HCT116 (cell line): ENCODE measurements at regions not wholly inside any gene's neighbourhood (a gene's known extent, or its start where the extent isn't known, plus 50 kb on each side); places are given as distances from the start of the nearest gene placed in this dataset.

Source experiments
- ATAC-seq: fragments of 200-7000 bp; cut with Tn5 transposase; 2 replicates; pipeline ENCODE4 v1.9.1; 2020; ENCODE audit warnings: mild to moderate bottlenecking, moderate library complexity
- BruUV-seq: library from RNA; stranded (reverse); fragments of 400-500 nt; replicated peaks from 2 replicates; lab custom pipeline; 2021; lab: Mats Ljungman, UMichigan
- CTCF ChIA-PET: fragments of 300-600 bp; sonication (Branson Sonifier 250); formaldehyde crosslinking; loops from one replicate; lab custom pipeline; 2021; ENCODE audit warnings: antibody characterized with exemption; lab: Charles Lee
- POLR2A ChIA-PET: fragments of 300-600, 350-600 bp; sonication (Branson Sonifier 250); formaldehyde crosslinking; loops from one replicate; lab custom pipeline; 2021; ENCODE audit warnings: antibody characterized with exemption; lab: Charles Lee
- RAD21 ChIA-PET, 2 experiments: fragments of 300-600 bp; sonication (Branson Sonifier 250); formaldehyde crosslinking; loops; one replicate each; lab custom pipeline; 2023; ENCODE audit warnings: low total read pairs in 2 of 2; ENCODE audit not compliant: uncharacterized antibody in 2 of 2, unreplicated experiment in 2 of 2, low non-redundant PET in 1 of 2; lab: Charles Lee
- DNase-seq: peaks from one replicate; pipeline ENCODE4 v3.0.0-alpha.2; 2010; ENCODE audit warnings: low read depth, low spot score
- H2AFZ ChIP-seq: fragments of 200-600 bp; shearing (Covaris generic), sonication (generic); 2 replicates; pipeline ENCODE4 v1.6.1; 2017; ENCODE audit warnings: low read depth, mixed run types, mixed read lengths, antibody characterized with exemption, low read length; ENCODE audit not compliant: poor library complexity, severe bottlenecking
- H3K27ac ChIP-seq: 2 replicates; pipeline ENCODE4 v1.5.1; 2012; ENCODE audit warnings: low read depth, low read length
- H3K27me3 ChIP-seq: fragments of 200-600 bp; sonication (generic); 2 replicates; pipeline ENCODE4 v1.6.1; 2016; ENCODE audit warnings: mixed run types, low read length, mixed read lengths; ENCODE audit not compliant: insufficient read depth
- H3K36me3 ChIP-seq, 2 experiments: fragments of 200-500 bp in 1 of 2; fragments of 200-600 bp in 1 of 2; sonication (Bioruptor generic) in 1 of 2; sonication (generic) in 1 of 2; 2 replicates each; pipeline versions ENCODE4 v1.5.1 to v1.6.1; 2014 to 2016; ENCODE audit warnings: low read length in 2 of 2, inconsistent platforms in 1 of 2, mixed read lengths in 1 of 2, mixed run types in 1 of 2; ENCODE audit not compliant: insufficient read depth in 2 of 2, control insufficient read depth in 1 of 2
- H3K4me1 ChIP-seq, 2 experiments: fragments of 200-600 bp in 1 of 2; sonication (generic) in 1 of 2; 2 replicates each; pipeline versions ENCODE4 v1.5.1 to v1.6.1; 2012 to 2017; ENCODE audit warnings: low read length in 2 of 2, inconsistent platforms in 1 of 2, mild to moderate bottlenecking in 1 of 2, mixed read lengths in 1 of 2, mixed run types in 1 of 2, moderate library complexity in 1 of 2; ENCODE audit not compliant: insufficient read depth in 2 of 2, control insufficient read depth in 1 of 2
- H3K4me2 ChIP-seq: fragments of 200-600 bp; sonication (generic); 2 replicates; pipeline ENCODE4 v1.6.1; 2017; ENCODE audit warnings: mixed run types, low read length, mixed read lengths
- H3K4me3 ChIP-seq, 2 experiments: fragments of 200-600 bp in 1 of 2; sonication (generic) in 1 of 2; replicated peaks in 1 of 2; 2 replicates each; pipeline ENCODE4 v1.5.1; 2011 to 2016; ENCODE audit warnings: low read length in 2 of 2, control low read depth in 1 of 2, low read depth in 1 of 2, mild to moderate bottlenecking in 1 of 2, mixed read lengths in 1 of 2, mixed run types in 1 of 2
- H3K79me2 ChIP-seq: fragments of 200-600 bp; sonication (generic); 2 replicates; pipeline ENCODE4 v1.6.1; 2017; ENCODE audit warnings: mild to moderate bottlenecking, mixed run types, low read length, moderate library complexity, mixed read lengths; ENCODE audit not compliant: insufficient read depth
- H3K9ac ChIP-seq: fragments of 200-600 bp; sonication (generic); 2 replicates; pipeline ENCODE4 v1.6.1; 2016; ENCODE audit warnings: low read length, mixed read lengths
- H3K9me2 ChIP-seq: fragments of 200-600 bp; sonication (generic), shearing (Covaris generic); 2 replicates; pipeline ENCODE4 v1.6.1; 2017; ENCODE audit warnings: mixed run types, mild to moderate bottlenecking, moderate library complexity; ENCODE audit not compliant: insufficient read depth
- H3K9me3 ChIP-seq, 2 experiments: fragments of 200-500 bp in 1 of 2; fragments of 200-600 bp in 1 of 2; sonication (Bioruptor generic) in 1 of 2; sonication (generic) in 1 of 2; 2 replicates each; pipeline ENCODE4 v1.6.1; 2014 to 2017; ENCODE audit warnings: low read length in 2 of 2, mixed read lengths in 2 of 2, inconsistent platforms in 1 of 2, low read depth in 1 of 2, mild to moderate bottlenecking in 1 of 2, mixed run types in 1 of 2, moderate library complexity in 1 of 2; ENCODE audit not compliant: control insufficient read depth in 1 of 2, insufficient read depth in 1 of 2
- H4K20me1 ChIP-seq: fragments of 200-600 bp; sonication (generic), shearing (Covaris generic); 2 replicates; pipeline ENCODE4 v1.6.1; 2017; ENCODE audit warnings: mixed run types, mild to moderate bottlenecking, moderate library complexity; ENCODE audit not compliant: insufficient read depth
- ATF3 ChIP-seq: IDR thresholded peaks from 2 replicates; pipeline ENCODE4 v1.6.1; 2012
- CBX3 ChIP-seq: IDR thresholded peaks from 2 replicates; pipeline ENCODE4 v1.6.1; 2012; ENCODE audit warnings: low read depth
- CTCF ChIP-seq, 3 experiments: fragments of 200-600 bp in 1 of 3; sonication (generic) in 1 of 3; IDR thresholded peaks in 2 of 3; conservative IDR thresholded peaks in 1 of 3; 2 replicates each; pipeline ENCODE4 v1.5.1; 2012 to 2017; ENCODE audit warnings: low read depth in 2 of 3, low read length in 2 of 3, antibody characterized with exemption in 1 of 3, borderline replicate concordance in 1 of 3, control low read depth in 1 of 3, mild to moderate bottlenecking in 1 of 3, mixed read lengths in 1 of 3, mixed run types in 1 of 3, moderate library complexity in 1 of 3; ENCODE audit not compliant: insufficient read depth in 1 of 3
- EGR1 ChIP-seq: IDR thresholded peaks from 2 replicates; pipeline ENCODE4 v1.6.1; 2012; ENCODE audit warnings: low read depth
- ELF1 ChIP-seq: IDR thresholded peaks from 2 replicates; pipeline ENCODE4 v1.6.1; 2012; ENCODE audit warnings: low read depth, borderline replicate concordance
- EZH2phosphoT487 ChIP-seq: fragments of 200-600 bp; IDR thresholded peaks from 2 replicates; pipeline ENCODE4 v1.6.1; 2018; ENCODE audit warnings: antibody characterized with exemption, borderline replicate concordance
- FOSL1 ChIP-seq: IDR thresholded peaks from 2 replicates; pipeline ENCODE4 v1.6.1; 2012; ENCODE audit warnings: low read depth
- JUND ChIP-seq: IDR thresholded peaks from 2 replicates; pipeline ENCODE4 v1.6.1; 2012
- MAX ChIP-seq: IDR thresholded peaks from 2 replicates; pipeline ENCODE4 v1.6.1; 2012
- POLR2A ChIP-seq: IDR thresholded peaks from 2 replicates; pipeline ENCODE4 v1.7.0; 2011; ENCODE audit warnings: borderline replicate concordance; ENCODE audit not compliant: insufficient read depth, insufficient read length; ENCODE audit errors: extremely low read depth
- POLR2AphosphoS5 ChIP-seq: IDR thresholded peaks from 2 replicates; pipeline ENCODE4 v1.6.1; 2011; ENCODE audit warnings: mild to moderate bottlenecking, low read depth, low read length, moderate library complexity
- RAD21 ChIP-seq: IDR thresholded peaks from 2 replicates; pipeline ENCODE4 v1.6.1; 2012; ENCODE audit warnings: low read depth, mild to moderate bottlenecking
- REST ChIP-seq: IDR thresholded peaks from 2 replicates; pipeline ENCODE4 v1.6.1; 2012; ENCODE audit warnings: low read depth
- SIN3A ChIP-seq: IDR thresholded peaks from 2 replicates; pipeline ENCODE4 v1.6.1; 2012; ENCODE audit warnings: low read depth
- SP1 ChIP-seq: IDR thresholded peaks from 2 replicates; pipeline ENCODE4 v1.6.1; 2012; ENCODE audit warnings: low read depth
- SRF ChIP-seq: IDR thresholded peaks from 2 replicates; pipeline ENCODE4 v1.6.1; 2012; ENCODE audit warnings: low read depth
- TCF7L2 ChIP-seq: IDR thresholded peaks from 2 replicates; pipeline ENCODE4 v1.7.0; 2011; ENCODE audit warnings: borderline replicate concordance, inconsistent platforms; ENCODE audit not compliant: insufficient read depth, insufficient read length; ENCODE audit errors: extremely low read depth
- YY1 ChIP-seq: IDR thresholded peaks from 2 replicates; pipeline ENCODE4 v1.6.1; 2011; ENCODE audit warnings: low read length, low read depth, moderate library complexity, mild to moderate bottlenecking; ENCODE audit not compliant: insufficient replicate concordance; ENCODE audit errors: extremely low read depth
- ZFX ChIP-seq: fragments of 450-650 bp; IDR thresholded peaks from 2 replicates; pipeline ENCODE4 v1.6.1; 2017
- ZNF274 ChIP-seq: fragments of 200-500 bp; sonication (Bioruptor generic); IDR thresholded peaks from 2 replicates; pipeline ENCODE4 v1.6.1; 2014; ENCODE audit warnings: mild to moderate bottlenecking, low read depth, low read length, inconsistent platforms
- intact Hi-C: fragments of 100-400 bp; cut with micrococcal nuclease; formaldehyde crosslinking; loops from 2 replicates; pipeline ENCODE4 v1.10.0; 2022

GRCh38 chr11:19577391-19577975, 135.2 kb upstream of the NAV2 start:
- BruUV-seq: no TSS peak
- ATAC-seq (no peak), DNase-seq (no peak)
- Histone ChIP-seq H3K4me2 (no peak overlapping the region), H2AFZ (no peak overlapping the region), H3K4me3 (no peak overlapping the region), H3K27ac (no peak overlapping the region), H3K9me2 (no peaks in the 10 kb centered on the region), H3K9ac (no peak overlapping the region), H3K79me2 (no peaks in the 10 kb centered on the region), H4K20me1 (no peaks in the 10 kb centered on the region), H3K4me1 (no peaks in the 10 kb centered on the region), H3K36me3 (no peaks in the 10 kb centered on the region), H3K9me3 (no peaks in the 10 kb centered on the region), H3K27me3 (no peaks in the 10 kb centered on the region)
- intact Hi-C loops: no loop called here
- ChIA-PET RAD21 (interaction anchor here in 1 of 2 experiments (0.6 kb wide), 1 partner anchor 172 kb away, joined by 3 read pairs; no protein-coding TSS in a partner anchor), CTCF (no interaction called here), POLR2A (no interaction called here)
- no peak for TF ChIP-seq ATF3
- TF ChIP-seq POLR2A: no peak
- TF ChIP-seq ZNF274: no peak
- no peak for TF ChIP-seq SP1
- TF ChIP-seq JUND: no peak
- no peak for TF ChIP-seq FOSL1
- no peak for TF ChIP-seq SRF
- no peak for TF ChIP-seq RAD21
- no peak for TF ChIP-seq MAX
- no peak for TF ChIP-seq REST
- TF ChIP-seq TCF7L2: no peak
- TF ChIP-seq SIN3A: no peak
- TF ChIP-seq EGR1: no peak
- TF ChIP-seq ELF1: no peak
- no peak for TF ChIP-seq EZH2phosphoT487
- TF ChIP-seq CBX3: no peak
- TF ChIP-seq ZFX: no peak
- TF ChIP-seq POLR2AphosphoS5: no peak
- no peak for TF ChIP-seq YY1
- TF ChIP-seq CTCF (IDR thresholded peaks at IDR 0.05 in 2 of 3, conservative IDR thresholded peaks at IDR 0.05 in 1 of 3; ENCODE audit: borderline replicate concordance in 1 of 3, insufficient read depth in 1 of 3, low read depth in 2 of 3, low read length in 2 of 3): no peak
